ENCODE measurements at regions not wholly inside any gene's neighbourhood (a gene's known extent, or its start where the extent isn't known, plus 50 kb on each side); places are given as distances from the start of the nearest gene placed in this dataset.
"Not testable (repeated sequence)": the region's sequence is repeated elsewhere in the genome, so short reads cannot be mapped to it uniquely, and the experiment has no call there.

DNA sequence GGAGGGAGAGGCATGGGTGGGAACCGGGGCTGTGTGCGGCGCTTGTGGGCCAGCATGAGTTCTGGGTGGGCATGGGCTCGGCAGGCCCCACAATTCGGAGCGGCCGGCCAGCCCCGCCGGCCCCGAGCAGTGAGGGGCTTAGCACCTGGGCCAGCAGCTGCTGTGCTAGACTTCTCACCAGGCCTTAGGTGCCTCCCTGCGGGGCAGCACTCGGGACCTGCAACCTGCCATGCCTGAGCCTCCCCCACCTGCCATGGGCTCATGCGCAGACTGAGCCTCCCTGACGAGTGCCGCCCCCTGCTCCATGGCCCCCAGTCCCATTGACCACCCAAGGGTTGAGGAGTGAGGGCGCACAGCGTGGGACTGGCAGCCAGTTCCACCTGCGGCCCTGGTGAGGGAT is 573.9 kb downstream of the TMA16 start:
- in situ Hi-C loops (cut with HindIII; ENCODE audit: low pct_unique_long_range_greater_than_20kb, low sequenced_read_pairs), result no loop called here
- no peak for TF ChIP-seq JUND (IDR thresholded peaks at IDR 0.05; ENCODE audit: low read depth)

DNA sequence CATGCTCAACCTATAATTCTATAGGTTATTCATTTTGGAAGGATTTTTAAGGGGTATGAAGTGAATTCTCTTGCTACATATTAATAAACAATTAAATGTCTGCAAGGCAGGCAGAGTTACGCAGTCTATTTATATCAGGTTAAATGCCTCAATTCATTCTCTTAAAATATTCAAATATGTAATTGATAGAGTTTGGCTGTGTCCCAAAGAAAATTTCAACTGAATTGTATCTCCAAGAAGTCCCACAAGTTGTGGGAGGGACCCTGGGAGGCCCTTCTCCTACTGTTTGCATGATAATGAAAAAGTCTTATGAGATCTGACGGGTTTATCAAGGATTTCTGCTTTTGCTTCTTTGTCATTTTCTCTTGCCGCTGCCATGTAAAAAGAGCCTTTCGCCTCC is 576.1 kb downstream of the TMA16 start:
- in situ Hi-C loops (cut with HindIII; ENCODE audit: low pct_unique_long_range_greater_than_20kb, low sequenced_read_pairs), result no loop called here
- DNase-seq (ENCODE audit: low read depth in 1 of 2, low spot score in 1 of 2), result no peak
- no peak for TF ChIP-seq JUND (IDR thresholded peaks at IDR 0.05; ENCODE audit: low read depth)

More for the DNA sequence above, 573.9 kb downstream of the TMA16 start:
- DNase-seq (ENCODE audit: low read depth in 1 of 2, low spot score in 1 of 2), result no peak

GRCh38 chr4:164081371-164081770 is 586.9 kb downstream of the TMA16 start:
- DNase-seq (ENCODE audit: low read depth in 1 of 2, low spot score in 1 of 2), result no peak
- in situ Hi-C loops (cut with HindIII; ENCODE audit: low pct_unique_long_range_greater_than_20kb, low sequenced_read_pairs), result no loop called here
- TF ChIP-seq JUND (IDR thresholded peaks at IDR 0.05; ENCODE audit: low read depth), result no peak

- TF ChIP-seq JUND (IDR thresholded peaks at IDR 0.05; ENCODE audit: low read depth), result no peak
- no peak for DNase-seq (ENCODE audit: low read depth in 1 of 2, low spot score in 1 of 2)
- in situ Hi-C loops (cut with HindIII; ENCODE audit: low pct_unique_long_range_greater_than_20kb, low sequenced_read_pairs), result no loop called here
These were observed 587.3 kb downstream of the TMA16 start for GRCh38 chr4:164081801-164082200.

DNA sequence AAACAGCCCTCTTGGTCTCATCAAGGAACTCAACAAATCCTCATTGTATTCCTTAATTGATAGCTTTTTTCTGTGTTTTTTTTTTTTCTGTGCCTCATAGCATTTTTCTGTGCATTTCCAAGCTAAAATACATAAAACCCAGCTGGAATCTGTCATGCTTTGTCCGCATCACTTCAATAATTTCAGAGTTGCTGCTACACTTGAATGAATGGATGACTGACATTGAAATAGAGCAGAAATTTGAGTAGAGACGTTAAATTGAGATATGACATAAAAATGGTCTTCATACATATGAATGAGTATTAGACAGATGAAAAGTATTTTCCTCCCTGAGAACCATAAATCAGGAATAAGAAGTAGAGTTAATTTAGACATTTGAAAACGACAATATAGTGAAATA is 593.2 kb downstream of the TMA16 start:
- no peak for TF ChIP-seq JUND (IDR thresholded peaks at IDR 0.05; ENCODE audit: low read depth)
- in situ Hi-C loops (cut with HindIII; ENCODE audit: low pct_unique_long_range_greater_than_20kb, low sequenced_read_pairs), result no loop called here
- DNase-seq (ENCODE audit: low read depth in 1 of 2, low spot score in 1 of 2), result no peak

DNA sequence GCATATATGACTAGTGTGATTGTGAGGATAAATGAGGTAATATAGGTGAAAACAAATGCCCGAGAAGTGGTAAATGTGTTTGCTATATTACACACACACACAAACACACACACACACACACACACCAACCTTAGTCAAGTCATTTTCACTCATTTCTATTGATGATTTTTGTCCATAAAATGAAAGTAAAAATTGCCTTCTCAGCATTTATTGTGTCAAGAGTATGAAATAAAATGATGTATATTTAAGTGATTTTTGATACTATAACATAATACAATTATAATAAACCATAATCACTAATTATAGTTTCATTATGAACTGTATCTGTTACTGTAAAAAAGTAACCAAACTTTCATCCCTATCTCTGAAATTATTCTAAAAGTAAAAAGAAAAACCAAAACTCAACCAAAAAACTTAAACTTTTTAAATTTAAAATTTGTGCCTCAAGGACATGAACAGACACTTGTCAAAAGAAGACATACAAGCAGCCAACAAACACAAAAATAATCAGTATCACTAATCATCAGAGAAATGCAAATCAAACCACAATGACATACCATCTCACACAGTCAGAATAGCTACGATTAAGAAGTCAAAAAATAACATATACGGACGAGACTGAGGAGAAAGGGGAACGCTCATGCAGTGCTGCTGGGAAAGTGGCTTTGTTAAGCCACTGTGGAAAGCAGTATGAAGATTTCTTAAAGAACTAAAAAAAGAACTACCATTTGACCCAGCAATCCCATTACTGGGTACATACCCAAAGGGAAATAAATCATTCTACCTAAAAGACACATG is 601.0 kb downstream of the TMA16 start:
- in situ Hi-C loops (cut with HindIII; ENCODE audit: low pct_unique_long_range_greater_than_20kb, low sequenced_read_pairs), result no loop called here
- TF ChIP-seq JUND (IDR thresholded peaks at IDR 0.05; ENCODE audit: low read depth), result no peak

DNA sequence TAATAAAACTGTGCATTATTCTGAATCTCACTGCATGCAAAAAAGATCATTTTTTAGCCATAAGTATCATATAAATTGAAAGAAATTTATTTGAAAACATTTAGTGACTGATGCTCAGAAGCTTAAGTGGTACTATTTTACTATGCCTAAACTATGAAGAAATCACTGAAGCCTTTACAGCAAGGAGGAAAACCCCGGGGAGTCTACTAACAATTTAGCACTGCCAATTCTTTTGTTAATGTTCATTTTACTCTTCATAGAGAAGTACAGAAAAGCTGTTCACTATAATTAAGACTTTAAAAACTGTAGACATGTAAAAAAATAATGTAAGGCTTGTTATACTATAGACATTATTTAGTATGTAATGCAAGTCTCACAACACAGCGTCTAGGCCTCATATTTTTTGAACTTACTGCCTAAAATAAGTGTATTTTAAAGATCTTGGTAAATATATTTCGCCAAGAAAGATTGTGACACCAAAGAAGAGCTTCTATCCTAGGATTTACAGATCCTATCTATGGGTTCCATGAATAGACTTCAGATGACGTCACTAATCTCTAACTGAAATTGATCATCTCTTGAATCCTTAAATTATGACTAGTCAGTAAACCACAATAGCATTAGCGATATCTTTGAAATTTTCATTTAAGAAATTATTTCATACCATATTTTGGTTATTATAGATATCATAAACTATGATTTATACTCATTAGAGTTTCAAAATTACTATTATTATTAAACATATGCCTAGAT is 602.5 kb downstream of the TMA16 start:
- no peak for TF ChIP-seq JUND (IDR thresholded peaks at IDR 0.05; ENCODE audit: low read depth)
- in situ Hi-C loops (cut with HindIII; ENCODE audit: low pct_unique_long_range_greater_than_20kb, low sequenced_read_pairs), result no loop called here
- no peak for DNase-seq (ENCODE audit: low read depth in 1 of 2, low spot score in 1 of 2)

More for the DNA sequence above, 601.0 kb downstream of the TMA16 start:
- no peak for DNase-seq (ENCODE audit: low read depth in 1 of 2, low spot score in 1 of 2)

GRCh38 chr4:164100741-164101365 is 606.4 kb downstream of the TMA16 start:
- in situ Hi-C loops (cut with HindIII; ENCODE audit: low pct_unique_long_range_greater_than_20kb, low sequenced_read_pairs), result not testable (repeated sequence)

DNA sequence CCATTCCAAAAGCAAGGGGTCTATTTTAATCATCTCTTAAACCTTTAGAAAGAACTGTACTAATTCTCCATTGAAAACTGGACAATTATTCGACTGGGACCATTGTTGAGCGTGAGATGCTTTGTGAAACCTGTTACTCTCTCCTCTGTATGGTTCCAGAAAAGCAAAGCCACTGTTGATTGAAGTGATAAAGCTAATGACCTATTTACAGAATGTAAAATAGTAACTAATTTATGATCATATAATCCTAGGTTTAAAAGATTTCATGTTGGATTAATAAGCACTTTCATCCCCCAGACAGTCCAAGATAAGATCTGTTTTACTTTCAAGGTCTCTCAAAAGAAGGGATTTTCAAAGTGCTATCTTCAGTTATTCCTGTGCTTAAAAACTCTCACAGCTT is 614.5 kb downstream of the TMA16 start:
- in situ Hi-C loops (cut with HindIII; ENCODE audit: low pct_unique_long_range_greater_than_20kb, low sequenced_read_pairs), result no loop called here
- TF ChIP-seq JUND (IDR thresholded peaks at IDR 0.05; ENCODE audit: low read depth), result no peak

More at GRCh38 chr4:164100741-164101365, 606.4 kb downstream of the TMA16 start:
- DNase-seq (ENCODE audit: low read depth in 1 of 2, low spot score in 1 of 2), result peak in 1 of 2 experiments; percentile 17

DNA sequence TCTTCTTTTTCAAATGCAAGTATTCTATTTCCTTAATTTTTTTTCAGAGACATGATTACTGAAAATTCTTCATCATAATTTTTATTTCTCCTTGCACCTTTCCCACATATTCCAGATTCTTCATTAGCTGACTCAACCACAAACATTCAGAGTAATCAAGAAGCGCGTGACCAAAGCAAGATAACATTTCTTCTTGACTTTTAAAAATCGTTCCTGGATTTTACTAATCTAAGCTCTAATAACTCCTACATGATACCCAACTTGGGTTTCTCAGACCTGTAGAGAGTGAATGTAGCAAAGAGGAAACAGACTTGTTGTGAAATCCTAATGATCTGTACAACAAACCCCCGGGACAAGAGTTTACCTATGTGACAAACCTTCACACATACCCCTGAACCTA is 615.0 kb downstream of the TMA16 start:
- no peak for TF ChIP-seq JUND (IDR thresholded peaks at IDR 0.05; ENCODE audit: low read depth)
- DNase-seq (ENCODE audit: low read depth in 1 of 2, low spot score in 1 of 2), result no peak
- in situ Hi-C loops (cut with HindIII; ENCODE audit: low pct_unique_long_range_greater_than_20kb, low sequenced_read_pairs), result no loop called here

More for the DNA sequence above, 614.5 kb downstream of the TMA16 start:
- no peak for DNase-seq (ENCODE audit: low read depth in 1 of 2, low spot score in 1 of 2)

- TF ChIP-seq JUND (IDR thresholded peaks at IDR 0.05; ENCODE audit: low read depth), result no peak
- in situ Hi-C loops (cut with HindIII; ENCODE audit: low pct_unique_long_range_greater_than_20kb, low sequenced_read_pairs), result no loop called here
- no peak for DNase-seq (ENCODE audit: low read depth in 1 of 2, low spot score in 1 of 2)
These were observed 620.7 kb downstream of the TMA16 start for GRCh38 chr4:164115236-164115635.

GRCh38 chr4:164116286-164116685 is 621.8 kb downstream of the TMA16 start:
- in situ Hi-C loops (cut with HindIII; ENCODE audit: low pct_unique_long_range_greater_than_20kb, low sequenced_read_pairs), result no loop called here
- no peak for DNase-seq (ENCODE audit: low read depth in 1 of 2, low spot score in 1 of 2)
- no peak for TF ChIP-seq JUND (IDR thresholded peaks at IDR 0.05; ENCODE audit: low read depth)

DNA sequence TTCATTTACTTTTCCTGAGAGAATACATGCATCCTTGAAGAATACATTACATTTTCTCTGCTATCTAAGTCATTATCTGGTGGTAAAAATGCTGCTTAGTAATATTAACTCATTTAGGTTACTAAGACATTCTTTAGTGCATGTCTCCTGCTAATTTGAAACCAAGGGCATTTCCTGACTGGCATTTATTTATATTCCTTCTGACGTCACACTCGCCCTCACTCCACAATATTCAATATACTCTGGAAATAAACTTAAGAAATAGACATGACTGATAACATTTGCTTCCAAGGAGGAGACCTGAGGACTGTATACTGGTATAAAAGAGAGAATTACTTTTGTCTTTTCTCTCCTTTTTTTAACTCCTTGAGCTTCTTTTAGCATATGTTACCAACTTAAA is 619.5 kb upstream of the SMIM31 start:
- no peak for DNase-seq (ENCODE audit: low read depth in 1 of 2, low spot score in 1 of 2)
- no peak for TF ChIP-seq JUND (IDR thresholded peaks at IDR 0.05; ENCODE audit: low read depth)
- in situ Hi-C loops (cut with HindIII; ENCODE audit: low pct_unique_long_range_greater_than_20kb, low sequenced_read_pairs), result no loop called here
